Stimulated activated CD8-positive, alpha-beta memory T cell treated with anti-CD3 and anti-CD28 coated beads, Interleukin-7, amount 100 ng/mL, for 4 hours (primary cell): ENCODE measurements at regions not wholly inside any gene's neighbourhood (a gene's known extent, or its start where the extent isn't known, plus 50 kb on each side); places are given as distances from the start of the nearest gene placed in this dataset.
"Not testable (repeated sequence)": the region's sequence is repeated elsewhere in the genome, so short reads cannot be mapped to it uniquely, and the experiment has no call there.

ENCODE experiments used
- DNase-seq, 2 donors: peaks; one replicate each; pipeline ENCODE4 v3.0.0-alpha.2; 2020; ENCODE audit warnings: low read depth in 2 of 2

DNA sequence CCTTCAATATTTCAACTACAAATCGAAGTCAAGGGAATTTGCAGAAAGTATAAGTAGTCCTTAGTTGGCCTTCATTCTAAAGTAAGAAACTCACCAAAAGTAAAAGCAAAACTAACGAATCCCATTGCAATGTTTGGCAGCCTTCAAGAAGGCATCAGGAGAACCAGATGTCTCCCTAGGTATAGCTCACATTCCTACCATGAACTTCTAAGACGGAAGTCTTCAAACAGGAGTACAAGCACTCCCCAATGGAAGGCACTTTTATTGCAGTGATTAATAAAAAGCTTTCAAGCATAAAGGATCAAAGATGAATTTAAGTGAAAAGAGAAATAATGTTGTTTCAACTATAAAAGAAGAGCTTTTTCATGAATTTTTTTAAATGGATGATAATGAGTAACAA, 236.0 kb upstream of the NR5A2 start:
- no peak for DNase-seq

DNA sequence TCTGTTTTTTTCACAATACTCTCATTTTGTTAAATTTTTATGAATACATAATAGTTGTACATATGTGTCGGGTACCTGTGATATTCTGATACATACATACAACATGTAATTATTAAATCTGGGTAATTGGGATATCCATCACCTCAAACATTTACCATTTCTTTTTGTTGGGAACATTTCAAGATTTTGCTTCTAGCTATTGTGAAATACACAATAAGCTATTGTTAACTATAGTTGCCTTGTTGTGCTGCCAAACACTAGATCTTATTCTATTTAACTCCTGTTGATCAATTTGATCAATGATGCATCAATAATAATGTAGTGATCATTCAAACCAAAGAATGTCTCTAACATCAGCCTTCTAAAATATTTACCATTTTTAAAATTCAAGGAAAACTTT, 234.6 kb upstream of the NR5A2 start:
- no peak for DNase-seq

DNA sequence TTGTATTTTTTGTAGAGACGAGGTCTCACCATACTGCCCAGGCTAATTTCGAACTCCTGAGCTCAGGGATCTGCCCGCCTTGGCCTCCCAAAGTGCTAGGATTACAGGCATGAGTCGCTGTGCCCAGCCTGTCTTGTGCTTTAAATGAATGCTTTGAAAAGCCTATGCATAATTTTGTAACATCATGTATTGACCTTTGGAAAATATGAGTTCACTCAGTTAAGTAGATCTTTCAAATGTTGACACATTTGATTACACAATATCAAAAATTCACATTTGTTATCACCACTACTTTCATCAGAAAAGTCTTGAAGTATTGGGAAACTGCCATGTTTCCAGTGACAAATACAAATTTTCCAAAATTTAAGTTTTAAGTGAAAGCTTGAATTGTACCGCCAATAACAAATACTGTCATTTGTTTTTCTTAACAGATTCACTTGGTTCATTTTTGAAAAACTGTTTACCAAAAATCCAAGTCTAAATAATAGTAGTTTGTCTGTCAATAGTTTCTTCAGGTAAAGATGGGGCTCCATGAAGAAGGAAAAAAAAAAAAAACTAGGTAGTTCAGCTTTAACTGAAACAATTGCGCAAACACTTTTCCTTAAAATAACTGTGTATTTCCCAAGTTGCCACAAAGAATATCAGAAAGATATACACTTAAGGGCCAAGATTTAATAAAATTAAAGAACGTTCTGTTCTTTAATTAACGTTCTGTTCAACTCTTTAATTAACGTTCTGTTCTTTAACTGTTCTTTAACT, 233.2 kb upstream of the NR5A2 start:
- DNase-seq: no peak

DNA sequence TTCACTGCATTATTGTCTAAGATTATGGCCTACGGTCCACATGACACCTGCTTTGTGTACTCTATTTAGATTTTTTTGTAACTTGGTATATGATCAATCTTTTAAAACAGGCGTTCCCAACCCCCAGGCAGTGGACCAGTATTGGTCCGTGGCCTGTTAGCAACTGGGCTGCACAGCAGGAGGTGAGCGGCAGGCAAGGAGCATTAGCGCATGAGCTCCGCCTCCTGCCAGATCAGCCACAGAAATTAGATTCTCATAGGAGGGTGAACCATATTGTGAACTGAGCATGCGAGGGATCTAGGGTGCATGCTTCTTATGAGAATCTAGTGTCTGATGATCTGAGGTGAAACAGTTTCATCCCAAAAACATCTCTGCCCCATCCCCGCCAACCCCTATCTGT, 228.4 kb upstream of the NR5A2 start:
- DNase-seq: no peak

DNA sequence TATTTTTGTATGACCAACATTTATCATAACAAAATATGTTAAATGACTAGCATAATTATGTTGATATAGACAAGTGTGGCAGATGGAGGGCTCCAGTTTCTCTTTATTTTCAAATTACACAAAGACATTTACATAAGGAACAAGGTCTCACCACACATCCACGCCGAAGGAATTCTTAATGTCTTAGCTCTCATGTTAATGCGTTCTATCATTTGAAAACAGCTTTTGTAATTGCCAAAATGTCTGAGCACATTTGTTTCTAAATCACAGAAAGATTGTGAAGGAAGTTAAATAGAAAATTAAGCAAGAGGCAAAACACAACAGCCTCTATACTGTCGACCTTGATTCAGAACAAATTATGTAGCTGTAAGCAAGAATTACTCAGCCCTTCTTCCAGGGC, 223.0 kb upstream of the NR5A2 start:
- DNase-seq: no peak

DNA sequence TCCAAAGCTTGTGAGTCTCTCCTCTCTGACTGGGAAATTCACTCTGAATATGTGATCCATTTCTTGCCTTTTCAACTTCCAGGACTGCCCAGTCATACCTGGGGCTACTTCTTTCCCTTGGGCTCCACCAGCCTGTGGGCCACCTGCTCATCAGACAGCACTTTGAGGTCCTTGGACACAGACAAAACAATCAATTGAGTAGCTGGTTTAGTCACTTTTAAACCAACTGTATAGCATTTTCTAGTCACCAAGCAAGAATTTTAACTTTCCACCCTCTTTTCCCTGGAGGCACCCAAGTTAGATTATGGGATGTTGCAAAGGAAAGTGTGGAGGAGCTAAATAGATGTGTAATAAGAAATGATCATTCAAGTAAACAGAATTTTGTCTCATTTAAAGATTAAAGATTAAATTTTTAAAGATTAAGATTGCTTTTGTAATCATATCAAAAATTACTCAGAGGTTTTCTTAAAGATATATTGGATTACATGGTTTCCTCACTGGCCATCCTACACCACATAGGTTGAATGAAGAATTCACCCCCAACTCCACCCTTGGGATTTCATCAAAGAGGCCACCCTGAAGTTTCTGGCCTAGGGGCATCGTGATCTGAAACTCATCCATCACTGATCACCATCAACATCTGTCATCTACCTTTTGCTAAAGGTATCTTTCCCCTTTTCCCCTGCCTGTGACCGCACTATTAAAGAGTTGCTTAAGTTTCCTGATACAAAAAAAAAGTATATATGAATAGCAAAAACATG, 219.2 kb upstream of the NR5A2 start:
- no peak for DNase-seq

DNA sequence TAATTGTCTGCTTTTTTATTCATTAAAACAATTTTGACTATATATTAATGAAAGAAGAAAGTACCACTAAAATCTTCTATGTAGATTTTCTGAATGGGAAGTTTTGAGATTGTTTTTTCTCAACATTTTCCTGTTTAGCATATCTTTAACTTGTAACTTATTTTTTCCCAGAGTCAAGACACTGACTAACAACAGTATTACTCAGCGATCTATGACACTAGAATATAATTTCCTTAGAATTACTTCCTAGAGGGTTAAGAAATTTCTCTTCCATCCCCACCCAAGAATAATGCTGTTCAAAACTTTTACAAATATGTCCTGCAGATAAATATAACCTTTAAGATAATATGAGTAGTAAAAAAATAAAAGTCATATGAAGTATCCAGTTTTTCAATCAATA, 218.2 kb upstream of the NR5A2 start:
- DNase-seq: no peak

DNA sequence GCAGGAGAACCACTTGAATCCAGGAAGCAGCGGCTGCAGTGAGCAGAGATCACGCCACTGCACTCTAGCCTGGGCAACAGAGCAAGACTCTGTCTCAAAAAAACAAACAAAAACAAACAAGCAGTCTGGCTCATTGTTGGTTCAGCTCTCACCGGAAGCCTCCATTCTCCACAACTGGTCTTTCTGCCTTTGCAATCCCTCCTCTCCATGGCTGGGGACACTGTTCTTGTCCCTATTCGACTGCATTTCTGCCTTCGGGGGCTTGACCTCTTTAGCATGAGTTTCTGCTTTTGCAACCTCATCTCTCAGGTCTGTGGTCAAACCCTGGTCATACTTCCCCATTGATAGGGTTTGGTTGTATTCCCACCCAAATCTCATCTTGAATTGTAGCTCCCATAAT, 216.3 kb upstream of the NR5A2 start:
- no peak for DNase-seq

DNA sequence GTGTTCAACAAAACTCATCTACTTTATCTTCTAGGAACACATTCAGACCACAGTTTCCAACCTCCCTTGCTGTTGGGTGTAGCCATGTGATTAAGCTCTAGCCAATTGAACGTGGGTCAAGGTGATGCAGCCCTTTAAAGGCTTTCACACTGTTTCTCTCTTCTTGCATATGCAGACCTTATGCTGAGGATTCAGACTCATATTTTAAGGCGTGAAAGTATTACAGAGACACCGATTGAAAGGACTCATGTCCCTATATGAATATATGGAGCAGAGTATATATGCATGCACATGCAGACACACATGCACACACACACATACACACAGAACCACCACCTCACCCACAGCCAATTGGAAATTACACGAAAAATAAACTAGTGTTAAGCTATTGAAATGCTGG, 214.3 kb upstream of the NR5A2 start:
- no peak for DNase-seq

DNA sequence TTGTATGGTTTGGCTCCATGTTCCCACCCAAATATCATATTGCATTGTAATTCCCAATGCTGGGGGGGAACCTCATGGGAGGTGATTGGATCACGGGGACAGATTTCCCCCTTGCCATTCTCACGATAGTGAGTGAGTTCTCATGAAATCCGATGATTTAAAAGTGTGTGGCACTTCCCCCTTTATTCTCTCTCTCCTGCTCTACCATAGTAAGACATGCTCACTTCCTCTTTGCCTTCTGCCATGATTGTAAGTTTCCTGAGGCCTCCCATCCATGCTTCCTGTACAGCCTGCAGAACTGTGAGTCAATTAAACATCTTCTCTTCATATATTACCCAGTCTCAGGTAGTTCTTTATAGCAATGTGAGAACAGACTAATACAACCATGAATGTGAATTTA, 211.6 kb upstream of the NR5A2 start:
- no peak for DNase-seq

DNA sequence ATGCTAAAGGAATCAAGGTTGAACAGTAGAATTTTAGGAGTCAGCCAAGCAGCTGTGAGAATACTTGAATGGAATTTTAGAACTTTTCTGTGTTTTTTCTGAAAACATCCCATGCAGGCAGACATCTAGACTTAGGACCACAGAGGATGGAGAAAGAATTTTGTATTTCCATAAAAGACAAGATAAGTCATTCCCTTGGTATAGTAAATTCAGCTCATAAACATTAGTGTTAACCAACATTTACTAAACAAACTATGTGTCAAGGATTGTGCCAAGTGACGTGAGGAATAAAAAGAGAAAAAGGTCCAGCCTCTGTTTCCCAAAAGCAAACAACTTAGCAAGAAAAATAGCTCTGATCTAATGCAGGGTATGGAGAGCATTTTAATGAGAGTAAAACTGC, 210.2 kb upstream of the NR5A2 start:
- no peak for DNase-seq

DNA sequence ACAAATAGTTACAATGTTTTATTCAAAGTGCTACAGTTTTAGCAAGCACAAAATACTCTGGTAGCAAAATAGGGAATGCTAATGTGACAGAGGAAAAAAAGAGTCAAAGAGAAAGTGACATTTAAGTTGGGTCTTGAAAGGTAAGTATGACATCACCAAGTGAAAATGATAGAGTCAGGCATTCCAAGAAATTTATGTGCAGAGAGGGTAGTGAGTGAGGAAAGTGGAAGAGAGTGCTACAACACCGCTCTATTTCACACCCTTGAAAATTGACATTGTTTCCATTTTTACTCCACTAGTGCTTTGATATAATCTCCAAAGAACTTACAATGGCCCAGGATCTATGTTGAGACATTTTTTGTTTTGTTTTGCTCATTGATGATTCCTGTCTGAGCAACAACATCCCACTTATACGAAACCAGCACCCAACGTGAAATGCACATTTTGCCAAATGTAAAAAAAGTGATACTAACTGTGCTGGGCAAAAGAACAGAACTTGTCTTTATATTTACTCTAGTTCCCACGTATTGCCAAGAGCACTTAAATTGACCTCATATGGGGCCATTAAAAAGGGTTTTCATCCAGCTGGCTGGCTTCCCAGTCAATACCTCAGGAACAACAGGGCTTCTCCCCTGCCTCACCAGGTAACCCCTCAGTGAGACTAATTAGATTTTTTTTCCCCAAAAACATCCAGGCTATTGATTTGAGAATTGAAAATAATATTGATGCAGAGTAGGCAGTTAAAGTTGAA, 206.3 kb upstream of the NR5A2 start:
- no peak for DNase-seq

DNA sequence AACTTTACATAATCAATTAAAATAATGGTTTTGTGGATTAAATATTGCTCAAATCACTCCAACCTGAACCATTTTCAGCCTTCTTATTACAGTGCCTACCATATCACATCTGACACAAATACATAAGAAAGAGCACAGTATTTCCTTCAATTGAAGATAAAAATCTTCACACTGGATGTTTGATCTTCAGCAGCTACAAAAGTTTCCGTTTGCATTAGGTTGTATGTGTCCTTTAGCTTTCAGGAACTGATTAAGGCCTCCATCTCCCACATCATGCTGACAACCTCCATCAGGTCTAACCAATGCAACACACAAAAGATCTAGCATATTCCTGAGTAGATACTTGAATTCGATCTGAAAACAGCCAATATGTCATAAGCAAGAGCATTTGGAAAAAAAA, 195.1 kb upstream of the NR5A2 start:
- DNase-seq: no peak

DNA sequence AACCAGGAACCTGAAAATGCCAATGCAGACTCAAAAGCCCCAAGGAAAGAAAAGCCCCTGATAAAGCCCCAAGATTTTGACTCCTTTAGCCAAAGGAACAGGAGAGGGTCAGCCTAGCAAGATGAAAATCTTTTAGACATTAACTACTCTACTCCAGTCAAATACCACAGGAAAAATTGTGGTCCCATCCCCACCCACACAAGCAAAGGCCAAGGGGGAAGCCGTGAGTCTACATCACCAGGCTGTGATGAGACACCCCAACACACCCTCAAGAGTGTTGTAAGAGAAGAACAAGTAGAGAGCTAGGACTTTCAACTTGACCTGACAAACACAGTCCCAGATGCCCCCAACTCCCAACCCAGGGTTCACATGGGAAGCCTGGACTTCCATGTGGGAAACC, 192.8 kb upstream of the NR5A2 start:
- no peak for DNase-seq

DNA sequence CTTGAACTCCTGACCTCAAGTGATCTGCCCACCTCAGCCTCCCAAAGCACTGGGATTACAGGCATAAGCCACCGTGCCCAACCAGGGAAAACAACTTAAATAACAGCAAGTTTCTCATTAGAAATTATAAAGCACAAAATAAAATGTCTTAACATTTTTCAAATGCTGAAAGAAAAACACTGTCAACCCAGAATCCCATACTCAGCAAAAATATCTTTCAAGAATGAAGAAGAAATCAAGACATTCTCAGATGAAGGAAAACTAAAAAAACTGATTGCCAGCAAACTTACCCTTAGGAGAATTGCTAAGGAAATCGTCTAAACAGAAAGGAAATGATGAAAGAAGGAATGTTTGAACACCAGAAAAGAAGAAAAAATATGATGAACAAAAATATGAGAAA, 191.1 kb upstream of the NR5A2 start:
- no peak for DNase-seq

DNA sequence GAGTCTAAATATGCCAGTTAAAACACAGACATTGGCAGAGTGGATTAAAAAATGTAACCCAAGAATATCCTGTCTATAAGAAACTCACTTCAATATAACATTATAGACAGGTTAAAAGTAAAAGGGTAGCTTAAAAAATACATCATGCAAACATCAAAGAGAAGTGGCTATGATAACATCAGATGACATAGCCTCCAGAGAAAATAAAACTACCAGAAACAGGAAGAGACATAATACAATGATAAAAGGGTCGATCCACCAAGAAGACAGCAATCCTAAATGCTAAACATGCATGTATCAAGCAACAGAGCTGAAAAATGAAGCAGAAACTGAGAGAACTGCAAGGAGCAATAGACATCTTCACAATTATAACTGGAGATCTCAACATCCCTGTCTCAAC, 190.2 kb upstream of the NR5A2 start:
- no peak for DNase-seq

DNA sequence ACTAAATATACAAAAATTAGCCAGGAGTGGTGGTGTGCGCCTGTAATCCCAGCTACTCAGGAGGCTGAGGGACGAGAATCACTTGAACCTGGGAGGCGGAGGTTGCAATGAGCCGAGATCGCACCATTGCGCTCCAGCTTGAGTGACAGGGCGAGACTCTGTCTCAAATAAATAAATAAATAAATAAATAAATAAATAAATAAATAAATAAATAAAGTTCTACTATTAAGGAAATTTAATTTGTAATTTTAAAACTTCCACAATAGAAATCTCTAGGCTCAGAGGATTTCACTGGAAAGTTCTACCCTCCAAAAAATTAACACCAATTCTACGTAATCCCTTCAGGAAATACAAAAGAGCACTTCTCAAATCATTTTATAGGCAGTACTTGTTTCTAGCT, 187.9 kb upstream of the NR5A2 start:
- not testable (repeated sequence) for DNase-seq

DNA sequence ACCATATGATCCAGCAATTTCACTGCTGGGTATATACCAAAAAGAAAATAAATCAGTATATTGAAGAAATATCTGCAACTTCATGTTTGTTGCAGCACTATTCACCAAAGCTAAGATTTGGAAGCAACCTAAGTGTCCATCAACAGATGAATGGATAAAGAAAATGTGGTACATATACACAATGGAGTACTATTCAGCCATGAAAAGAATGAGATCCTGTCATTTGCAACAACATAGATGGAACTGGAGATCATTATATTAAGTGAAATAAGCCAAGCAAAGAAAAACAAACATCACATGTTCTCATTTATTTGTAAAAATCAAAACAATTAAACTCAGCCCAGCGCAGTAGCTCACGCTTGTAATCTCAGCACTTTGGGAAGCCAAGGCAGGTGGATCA, 184.4 kb upstream of the NR5A2 start:
- not testable (repeated sequence) for DNase-seq

DNA sequence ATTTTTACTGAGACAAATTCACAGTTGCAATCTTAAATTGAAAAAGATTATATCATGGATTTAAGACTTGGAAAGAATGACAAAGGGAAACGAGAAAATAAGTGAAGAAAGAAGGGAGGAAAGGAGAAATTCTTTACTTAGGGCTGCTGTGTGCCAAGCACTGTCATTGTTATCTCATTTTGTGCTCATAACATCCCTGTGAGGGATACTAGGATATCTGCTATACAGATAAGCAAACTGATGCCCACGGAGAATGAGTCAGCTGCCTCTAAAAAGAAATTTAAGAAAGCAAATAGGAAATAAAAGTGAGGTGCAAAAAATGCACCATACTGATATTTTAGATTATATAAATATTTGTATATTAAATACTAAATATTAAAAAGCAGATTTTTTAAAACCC, 183.6 kb upstream of the NR5A2 start:
- no peak for DNase-seq

DNA sequence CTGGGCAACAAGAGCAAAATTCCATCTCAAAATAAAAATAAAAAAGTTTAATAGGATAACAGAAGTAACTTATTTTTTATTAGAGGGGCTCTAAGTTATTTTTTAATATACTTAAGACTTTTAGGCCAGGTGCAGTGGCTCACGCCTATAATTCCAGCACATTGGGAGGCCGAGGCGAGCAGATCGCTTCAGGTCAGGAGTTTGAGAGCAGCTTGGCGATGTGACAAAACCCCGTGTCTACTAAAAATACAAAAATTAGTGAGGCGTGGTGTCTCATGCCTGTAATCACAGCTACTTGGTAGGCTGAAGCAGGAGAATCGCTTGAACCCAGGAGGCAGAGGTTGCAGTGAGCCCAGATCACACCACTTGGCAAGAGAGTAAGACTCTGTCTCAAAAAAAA, 180.5 kb upstream of the NR5A2 start:
- no peak for DNase-seq

DNA sequence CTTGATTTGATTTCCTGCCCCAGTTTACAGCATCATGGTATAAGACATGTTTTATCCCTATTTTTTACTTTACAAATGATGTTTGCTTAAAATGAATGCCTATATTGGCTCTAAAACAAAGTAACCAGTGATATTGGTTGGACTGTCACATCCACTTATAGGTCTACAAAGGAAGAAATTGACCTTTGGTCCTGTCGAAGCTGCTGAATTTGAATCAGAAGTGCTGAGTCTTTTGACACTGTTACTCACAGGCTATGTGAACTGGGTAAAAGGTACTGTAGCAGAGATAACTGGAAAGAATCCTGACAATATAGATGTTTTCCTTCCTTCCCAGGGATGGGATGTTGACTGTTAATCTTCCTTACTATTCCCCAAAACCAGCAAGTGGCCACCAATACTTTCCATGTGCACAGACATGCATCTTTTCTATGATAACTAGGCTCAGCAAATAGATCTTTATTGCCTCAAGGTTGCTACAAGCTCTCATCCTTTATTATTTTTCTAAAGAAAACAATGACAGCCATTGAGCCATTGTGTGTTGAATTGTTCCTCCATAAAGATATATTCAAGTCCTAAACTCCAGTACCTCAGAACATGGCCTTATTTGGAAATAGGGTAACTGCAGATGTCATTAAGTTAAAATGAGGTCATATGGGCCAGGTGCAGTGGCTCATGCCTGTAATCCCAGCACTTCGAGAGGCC, 175.9 kb upstream of the NR5A2 start:
- DNase-seq: no peak

DNA sequence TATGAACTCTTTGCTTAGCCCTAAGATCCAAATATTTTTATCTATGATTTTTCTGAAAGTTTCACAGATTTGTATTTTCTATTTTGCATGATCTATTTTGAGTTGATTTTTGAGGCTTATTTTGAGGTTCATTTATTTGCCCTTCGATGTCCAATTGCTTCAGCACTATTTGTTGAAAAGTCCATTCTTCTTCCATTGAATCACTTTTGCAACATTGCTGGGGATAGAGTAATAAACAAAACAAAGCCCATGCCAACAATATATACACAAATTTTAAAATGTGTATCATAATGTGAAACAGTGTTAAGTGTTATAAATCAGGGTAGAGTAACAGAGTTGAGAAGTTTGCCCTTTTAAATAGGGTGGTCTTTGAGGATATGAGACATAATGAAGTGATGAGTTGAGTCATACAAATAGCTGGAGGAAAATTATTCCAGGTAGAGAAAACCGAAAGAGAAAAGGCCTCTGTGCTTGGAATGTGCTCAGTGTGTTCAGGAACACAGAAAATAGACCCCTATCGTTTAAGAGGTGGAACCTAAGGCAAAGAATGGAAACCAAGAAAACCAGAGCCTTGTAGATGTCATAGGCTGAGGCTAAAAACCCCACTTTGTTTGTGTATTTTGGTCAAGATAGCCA, 172.7 kb upstream of the NR5A2 start:
- no peak for DNase-seq
